ENCODE measurements at regions not wholly inside any gene's neighbourhood (a gene's known extent, or its start where the extent isn't known, plus 50 kb on each side); places are given as distances from the start of the nearest gene placed in this dataset.

DNA sequence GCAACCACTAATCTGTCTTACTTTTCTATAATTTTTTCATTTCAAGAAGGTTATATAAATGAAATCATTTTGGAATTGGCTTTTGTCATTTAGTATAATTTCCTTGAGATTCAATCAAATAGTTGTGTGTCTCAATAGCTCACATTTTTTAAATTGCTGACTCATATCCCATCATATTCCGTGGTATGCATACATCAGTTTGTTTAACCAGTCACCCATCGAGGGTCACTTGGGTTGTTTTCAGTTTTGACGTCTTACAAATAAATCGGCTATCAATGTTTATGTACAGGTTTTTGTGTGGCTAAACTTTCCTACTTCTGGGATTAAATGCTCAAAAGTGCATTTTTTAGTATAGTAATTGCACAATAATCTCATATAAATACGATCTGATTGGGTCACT is 185.5 kb downstream of the TAF11L14 start:
- TF ChIP-seq CTCF (IDR thresholded peaks at IDR 0.05): no peak

GRCh38 chr5:17828681-17829080 is 194.4 kb downstream of the TAF11L14 start:
- intact Hi-C loops (cut with micrococcal nuclease): no loop called here
- Mint-ChIP-seq H3K36me3 (ENCODE audit: low read depth) (no peaks in the 10 kb centered on the region), H3K4me3 (no peak overlapping the region), H3K27ac (no peak overlapping the region), H3K4me1 (ENCODE audit: low read depth) (no peaks in the 10 kb centered on the region), H3K27me3 (no peaks in the 10 kb centered on the region), H3K9me3 (peaks cover 18% of the 10 kb centered on the region)
- no peak for TF ChIP-seq CTCF (IDR thresholded peaks at IDR 0.05)
- ChIA-PET CTCF (no interaction called here), POLR2A (no interaction called here)
- ATAC-seq (no peak), DNase-seq (no peak)

More for the DNA sequence above, 185.5 kb downstream of the TAF11L14 start:
- Mint-ChIP-seq H3K4me1 (ENCODE audit: low read depth) (no peaks in the 10 kb centered on the region), H3K4me3 (no peak overlapping the region), H3K27ac (no peak overlapping the region), H3K36me3 (ENCODE audit: low read depth) (no peaks in the 10 kb centered on the region), H3K9me3 (peaks cover 7% of the 10 kb centered on the region), H3K27me3 (no peaks in the 10 kb centered on the region)
- DNase-seq: no peak
- ChIA-PET CTCF (no interaction called here), POLR2A (no interaction called here)
- ATAC-seq: no peak
- intact Hi-C loops (cut with micrococcal nuclease): no loop called here

GRCh38 chr5:17829456-17829855 is 195.2 kb downstream of the TAF11L14 start:
- H3K4me3 Mint-ChIP-seq: no peak overlapping the region
- CTCF ChIA-PET: no interaction called here
- intact Hi-C loops (cut with micrococcal nuclease): no loop called here
- POLR2A ChIA-PET: no interaction called here
- peaks cover 18% of the 10 kb centered on the region for H3K9me3 Mint-ChIP-seq
- H3K4me1 Mint-ChIP-seq (ENCODE audit: low read depth): no peaks in the 10 kb centered on the region
- H3K27me3 Mint-ChIP-seq: no peaks in the 10 kb centered on the region
- no peak overlapping the region for H3K27ac Mint-ChIP-seq
- ATAC-seq (no peak), DNase-seq (no peak)
- H3K36me3 Mint-ChIP-seq (ENCODE audit: low read depth): no peaks in the 10 kb centered on the region
- TF ChIP-seq CTCF (IDR thresholded peaks at IDR 0.05): no peak

DNA sequence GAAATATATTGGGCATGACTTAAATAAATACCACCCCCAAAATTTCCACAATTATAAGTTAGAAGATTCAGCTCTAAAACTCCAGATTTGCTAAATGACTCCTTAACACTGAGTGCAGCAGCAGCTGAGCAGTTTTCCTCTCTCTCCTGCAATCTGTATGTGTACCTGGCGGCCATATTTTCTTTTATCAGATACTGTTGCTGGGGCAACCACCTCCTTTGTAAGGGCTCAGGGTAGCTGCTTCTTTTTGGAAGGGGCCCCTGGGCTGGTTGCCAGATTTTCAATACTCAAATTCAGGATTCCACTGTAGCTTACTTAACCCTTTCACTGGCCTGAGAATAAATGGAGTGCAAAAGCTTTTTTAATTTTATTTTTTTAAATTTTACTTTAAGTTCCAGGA is 197.0 kb downstream of the TAF11L14 start:
- intact Hi-C loops (cut with micrococcal nuclease): no loop called here
- H3K36me3 Mint-ChIP-seq (ENCODE audit: low read depth): no peaks in the 10 kb centered on the region
- ATAC-seq (no peak), DNase-seq (no peak)
- TF ChIP-seq CTCF (IDR thresholded peaks at IDR 0.05): no peak
- no peak overlapping the region for H3K4me3 Mint-ChIP-seq
- H3K27ac Mint-ChIP-seq: no peak overlapping the region
- CTCF ChIA-PET: no interaction called here
- H3K9me3 Mint-ChIP-seq: peaks cover 16% of the 10 kb centered on the region
- POLR2A ChIA-PET: no interaction called here
- H3K4me1 Mint-ChIP-seq (ENCODE audit: low read depth): no peaks in the 10 kb centered on the region
- H3K27me3 Mint-ChIP-seq: no peaks in the 10 kb centered on the region

DNA sequence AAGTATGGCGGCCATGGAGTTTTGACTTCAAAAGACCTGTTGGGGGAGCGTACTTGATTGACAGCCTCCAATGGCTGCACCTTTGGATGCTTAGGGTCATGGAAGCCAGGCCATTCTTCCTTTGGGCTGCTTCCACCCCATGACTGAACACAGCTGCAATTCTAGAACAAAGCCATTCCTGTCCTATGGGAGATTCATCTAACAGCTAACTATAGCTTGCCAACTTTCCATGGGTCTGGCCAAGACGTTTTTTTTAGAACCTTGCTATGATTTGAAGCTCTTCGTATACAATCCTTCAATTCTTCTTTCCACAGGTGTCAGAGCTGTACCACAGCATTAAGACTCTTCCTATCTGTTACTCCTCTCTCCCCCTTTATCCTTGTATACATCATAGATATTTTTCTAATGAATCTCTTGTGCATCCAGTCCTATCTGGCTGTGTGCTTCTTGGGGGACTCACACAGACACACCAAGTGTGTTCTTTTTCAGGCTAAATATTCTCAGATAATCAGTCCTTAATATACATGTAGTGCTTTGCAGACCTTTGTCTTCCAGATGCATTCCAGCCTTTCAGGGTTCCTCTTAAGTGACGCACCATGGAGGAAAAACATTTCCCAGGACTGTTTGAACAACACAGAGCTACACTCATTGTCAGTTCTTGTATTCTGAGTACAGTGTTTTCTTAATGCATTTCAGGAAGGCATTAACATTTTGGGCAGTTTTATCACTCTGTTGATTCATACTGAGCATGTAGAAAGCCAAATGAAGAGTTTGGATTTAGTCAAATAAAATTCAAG is 198.9 kb downstream of the TAF11L14 start:
- DNase-seq: no peak
- POLR2A ChIA-PET: no interaction called here
- no peak overlapping the region for H3K4me3 Mint-ChIP-seq
- H3K9me3 Mint-ChIP-seq: peaks cover 15% of the 10 kb centered on the region
- H3K4me1 Mint-ChIP-seq (ENCODE audit: low read depth): no peaks in the 10 kb centered on the region
- ATAC-seq: no peak
- no peaks in the 10 kb centered on the region for H3K36me3 Mint-ChIP-seq (ENCODE audit: low read depth)
- CTCF ChIA-PET: no interaction called here
- H3K27ac Mint-ChIP-seq: no peak overlapping the region
- H3K27me3 Mint-ChIP-seq: no peaks in the 10 kb centered on the region
- no peak for TF ChIP-seq CTCF (IDR thresholded peaks at IDR 0.05)
- intact Hi-C loops (cut with micrococcal nuclease): no loop called here

Measured in activated CD8-positive, alpha-beta T cell treated with anti-CD3 and anti-CD28 coated beads for 36 hours (primary cell).